NCI-H146 treated with DMSO at 0.1 percent for 48 hours (cell line): ENCODE measurements at regions not wholly inside any gene's neighbourhood (a gene's known extent, or its start where the extent isn't known, plus 50 kb on each side); places are given as distances from the start of the nearest gene placed in this dataset.

Experiments
- DNase-seq: peaks from one replicate; lab custom pipeline; 2025; ENCODE audit not compliant: unreplicated experiment; lab: John Stamatoyannopoulos, UW

DNA sequence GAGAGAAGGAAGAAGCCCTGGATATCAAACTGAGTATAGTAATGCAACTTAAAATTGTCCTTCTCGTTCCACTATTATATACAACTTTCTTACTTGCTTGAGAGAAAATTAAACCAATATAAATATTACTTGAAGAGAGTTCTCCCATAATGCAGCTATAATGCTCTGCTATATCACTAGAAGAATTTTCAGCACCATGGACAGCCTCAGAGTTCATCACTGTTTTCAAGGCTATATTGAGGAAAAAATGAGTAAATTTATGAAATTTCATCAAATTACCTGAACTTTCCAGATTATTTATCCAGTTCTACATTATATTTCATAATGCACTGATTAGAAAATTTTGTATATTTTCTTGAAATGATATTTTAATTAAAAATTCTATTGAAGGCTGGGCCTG is 1053.5 kb upstream of the FAM98A start:
- no peak for DNase-seq

DNA sequence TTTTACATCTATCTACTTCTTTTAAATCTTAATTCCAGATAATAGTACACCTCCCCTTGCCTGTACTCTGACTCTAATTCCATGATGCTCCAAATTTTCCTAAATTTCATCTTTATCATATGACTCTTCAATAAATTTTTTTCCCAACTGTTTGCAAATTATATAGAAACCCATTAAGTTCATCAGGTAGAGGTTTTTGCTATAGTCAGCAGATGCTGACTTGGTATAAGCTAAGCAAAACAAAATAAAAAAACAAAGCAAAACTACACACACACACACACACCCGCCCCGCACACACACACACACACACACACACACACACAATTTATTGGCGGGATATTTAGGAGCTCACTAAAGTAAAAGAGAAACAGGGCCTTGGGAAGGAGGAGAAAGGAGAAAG is 1047.8 kb upstream of the FAM98A start:
- DNase-seq = no peak

DNA sequence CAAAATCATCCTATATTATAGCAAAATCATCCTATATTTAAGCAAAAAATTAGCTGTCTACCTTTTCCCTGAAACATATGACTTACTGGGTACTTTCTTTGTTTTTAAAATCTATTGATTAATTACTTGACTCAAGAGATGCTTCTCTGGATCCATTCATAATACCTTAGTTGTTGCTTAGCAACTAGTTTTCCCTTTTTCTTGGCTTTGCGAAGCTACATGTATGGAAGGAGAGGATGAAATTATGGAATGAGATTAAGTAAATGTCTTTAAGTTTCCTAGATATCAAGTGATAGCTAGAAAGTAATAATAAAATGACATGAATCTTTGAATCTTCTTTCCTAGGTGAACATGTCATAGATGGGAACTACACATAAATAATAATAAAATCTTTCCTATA is 1033.2 kb upstream of the FAM98A start:
- DNase-seq = no peak

GRCh38 chr2:34627003-34627402 is 1027.9 kb upstream of the FAM98A start:
- DNase-seq = no peak

GRCh38 chr2:34604164-34604563 is 1005.1 kb upstream of the FAM98A start:
- no peak for DNase-seq

- no peak for DNase-seq
These were observed 1003.2 kb upstream of the FAM98A start for GRCh38 chr2:34602262-34602661.

DNA sequence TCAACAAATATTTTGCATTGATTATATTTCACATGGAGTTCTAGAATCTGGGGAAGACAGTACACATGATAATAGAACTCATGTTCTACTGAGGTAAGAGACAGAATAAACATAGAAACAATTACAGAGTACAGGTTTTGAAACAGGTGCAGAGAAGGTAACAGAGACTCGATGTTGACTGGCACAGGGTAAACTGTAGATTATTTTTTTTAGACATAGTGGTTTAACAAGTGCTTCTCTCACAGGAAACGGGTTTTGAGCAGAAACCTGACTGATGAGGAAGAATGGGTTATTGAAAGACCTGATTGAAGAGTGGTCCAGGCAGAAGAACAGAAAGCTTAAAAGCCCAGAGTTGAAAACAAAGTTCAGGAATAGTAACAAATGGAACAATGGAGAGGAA is 1002.5 kb upstream of the FAM98A start:
- DNase-seq = no peak

GRCh38 chr2:34578641-34579040 is 979.5 kb upstream of the FAM98A start:
- DNase-seq = no peak

- DNase-seq = no peak
These were observed 971.3 kb upstream of the FAM98A start for GRCh38 chr2:34570266-34570872.

DNA sequence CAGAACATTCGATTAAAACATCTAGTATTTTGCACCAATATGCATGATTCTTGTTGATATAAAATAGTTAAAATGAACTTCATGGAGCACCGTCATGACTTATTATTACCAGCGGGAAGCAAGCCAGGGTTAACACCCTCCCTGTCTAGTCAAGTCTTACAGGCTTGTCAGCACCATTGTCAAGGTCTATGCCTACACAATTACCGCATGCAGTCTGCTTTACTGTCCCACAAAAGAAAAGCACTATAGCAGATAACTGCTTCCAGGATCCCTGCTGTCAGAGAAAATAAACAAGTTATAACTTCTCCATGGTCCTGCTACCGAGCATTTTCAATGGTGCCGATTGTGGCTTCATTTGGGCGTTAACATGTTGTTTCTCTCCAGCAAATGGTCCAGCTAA is 968.0 kb upstream of the FAM98A start:
- DNase-seq = no peak

GRCh38 chr2:34552337-34552736 is 953.2 kb upstream of the FAM98A start:
- DNase-seq = no peak

GRCh38 chr2:34549710-34550345 is 950.7 kb upstream of the FAM98A start:
- DNase-seq = no peak

DNA sequence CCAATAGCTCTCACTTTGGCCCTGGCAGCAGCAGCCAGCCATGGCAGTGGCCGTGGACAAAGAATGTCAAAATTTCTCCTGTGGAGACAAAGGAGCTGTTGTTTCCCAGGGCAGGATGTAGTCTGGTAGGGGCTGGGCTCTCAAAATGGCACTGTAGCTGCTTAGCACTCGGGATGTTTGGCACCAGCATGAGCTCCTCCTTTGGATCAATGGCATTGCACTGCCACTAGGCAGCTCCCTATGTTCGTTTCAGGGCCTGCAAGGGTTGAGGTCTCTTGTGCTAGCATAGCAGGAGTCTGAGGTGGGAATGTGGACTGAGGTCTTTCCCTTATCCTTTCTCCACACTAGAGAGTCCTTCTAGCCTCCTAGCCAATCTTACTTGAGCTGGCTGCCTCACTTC is 948.8 kb upstream of the FAM98A start:
- no peak for DNase-seq

- no peak for DNase-seq
These were observed 948.2 kb upstream of the FAM98A start for GRCh38 chr2:34547340-34547739.

DNA sequence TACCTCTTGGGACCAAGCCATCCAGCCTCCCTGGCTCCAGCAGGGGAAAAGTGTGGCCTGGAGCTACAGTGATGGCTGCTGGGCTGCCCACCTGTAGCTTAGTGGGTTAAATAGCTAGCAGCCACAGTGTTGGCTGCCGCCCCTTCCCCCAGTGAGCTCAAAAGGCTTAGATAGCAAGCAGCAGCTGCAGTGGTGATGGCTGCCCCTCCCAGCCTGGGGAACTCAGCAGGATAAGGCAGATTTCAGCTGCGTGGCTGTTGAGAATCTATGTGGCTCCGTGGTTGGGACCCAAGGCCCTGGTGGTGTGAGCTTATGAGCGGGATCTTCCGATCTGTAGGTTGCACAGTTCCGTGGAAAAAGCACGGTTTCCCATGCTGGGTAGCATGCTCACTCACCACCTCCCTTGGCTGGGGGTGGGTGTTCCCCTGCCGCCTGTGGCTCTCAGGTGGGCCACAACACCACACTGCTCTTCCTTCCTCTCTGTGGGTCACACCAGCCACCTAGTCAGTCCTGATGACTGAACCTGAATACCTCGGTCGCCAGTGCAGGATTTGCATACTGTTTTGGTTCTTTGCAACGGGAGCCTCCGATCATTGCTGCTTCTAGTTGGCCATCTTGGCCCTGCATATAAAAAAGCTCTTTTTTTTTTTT is 946.5 kb upstream of the FAM98A start:
- no peak for DNase-seq

- no peak for DNase-seq
These were observed 935.7 kb upstream of the FAM98A start for GRCh38 chr2:34534761-34535160.

DNA sequence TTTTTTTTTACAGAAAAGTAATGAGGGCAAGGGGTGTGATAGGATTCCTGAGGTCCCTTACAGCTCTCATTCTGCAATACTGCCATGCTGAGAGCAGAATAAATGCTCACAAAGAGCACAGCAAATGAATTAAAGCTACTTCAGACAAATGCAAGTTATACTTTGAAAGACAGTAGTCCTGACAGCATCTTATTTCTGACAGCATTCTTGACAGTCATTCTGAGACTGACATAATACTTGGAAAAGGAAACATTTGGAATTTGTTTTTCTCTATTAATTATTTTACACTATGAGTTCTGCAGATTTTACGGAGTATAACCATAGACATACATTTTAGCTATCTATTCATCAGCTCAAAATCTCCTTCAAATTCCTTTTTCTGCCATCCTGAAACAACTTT is 935.2 kb upstream of the FAM98A start:
- no peak for DNase-seq

GRCh38 chr2:34533585-34534183 is 934.6 kb upstream of the FAM98A start:
- DNase-seq = no peak

DNA sequence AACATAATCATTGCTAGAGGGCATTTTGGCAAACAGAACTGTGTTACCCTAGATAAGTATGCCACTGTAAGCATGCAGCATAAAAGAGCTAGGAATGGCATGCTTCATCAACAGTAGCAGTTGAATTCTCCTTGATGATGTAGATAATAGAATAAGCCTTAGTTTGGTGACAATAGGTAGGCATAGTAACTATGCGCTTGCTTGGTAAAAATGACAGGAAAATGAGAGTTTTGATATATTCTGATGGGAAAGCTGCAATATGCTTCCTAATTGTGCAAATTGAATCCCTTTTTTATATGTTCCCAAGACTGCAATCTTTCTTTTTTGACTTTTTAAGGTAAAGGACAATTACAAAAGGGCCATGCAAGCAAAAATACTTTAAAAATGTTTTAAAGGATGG is 930.9 kb upstream of the FAM98A start:
- DNase-seq = no peak

DNA sequence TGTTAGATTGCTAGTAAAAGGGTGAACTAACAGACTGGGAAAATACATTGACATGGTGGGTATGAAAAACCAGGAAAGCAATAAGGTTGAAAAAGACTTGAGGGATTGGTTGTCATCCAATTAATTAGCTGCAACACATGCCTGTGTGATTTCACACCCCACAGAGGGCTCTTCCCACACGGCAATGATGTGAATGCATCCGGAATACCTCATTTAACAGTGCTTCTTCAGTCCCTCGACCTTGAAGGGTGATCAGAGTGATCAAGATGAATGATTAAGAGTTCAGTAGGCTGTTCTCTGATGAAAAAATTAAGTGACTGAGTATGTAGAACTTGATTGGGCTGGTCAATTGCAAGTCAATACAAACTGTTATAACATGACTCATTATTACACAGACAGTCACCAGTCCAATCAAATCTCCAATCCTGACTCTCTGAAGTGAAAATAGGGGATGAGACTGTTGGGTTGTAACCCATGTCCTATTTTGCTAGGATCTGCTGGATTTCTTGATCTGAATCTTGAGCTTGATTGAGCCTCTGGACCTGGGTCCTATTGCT is 924.9 kb upstream of the FAM98A start:
- no peak for DNase-seq

DNA sequence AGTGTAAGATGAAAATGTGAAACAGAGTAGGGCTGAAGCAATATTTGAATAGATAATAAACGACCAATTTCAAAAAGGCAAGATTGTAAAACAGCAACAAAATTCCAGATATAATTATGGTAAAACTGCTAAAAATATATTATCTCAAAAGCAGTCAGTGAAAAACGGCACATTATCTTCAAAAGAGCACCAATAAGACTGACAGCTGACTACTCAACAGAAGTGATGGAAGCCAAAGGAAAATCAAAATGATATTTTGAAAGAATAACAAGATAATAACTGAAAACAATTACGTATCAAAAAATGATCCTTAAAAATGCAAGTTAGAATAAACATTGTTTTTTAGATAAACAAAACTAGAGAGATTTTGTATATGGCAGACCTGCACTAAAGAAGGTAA is 920.6 kb upstream of the FAM98A start:
- no peak for DNase-seq

DNA sequence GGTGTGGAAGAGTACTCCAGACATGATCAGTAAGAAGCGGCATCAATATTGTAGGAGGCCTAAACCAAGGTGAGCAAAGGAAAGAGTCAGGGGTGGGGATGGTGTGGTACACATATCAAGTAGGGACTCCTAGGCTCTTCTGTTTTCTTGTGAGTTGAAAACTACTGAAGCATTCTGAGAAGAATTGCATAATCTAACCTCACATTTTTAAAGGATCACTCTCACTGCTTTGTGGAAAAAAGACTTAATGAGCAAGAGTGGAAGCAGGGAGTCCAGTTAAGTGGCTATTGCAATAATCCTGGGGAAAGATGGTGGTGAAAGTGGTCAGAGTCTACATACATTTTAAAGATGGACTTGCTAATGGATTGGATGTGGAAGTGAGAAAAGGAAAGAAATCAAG is 899.5 kb upstream of the FAM98A start:
- DNase-seq = no peak
